Transverse colon (tissue), 4 donors: ENCODE measurements at regions not wholly inside any gene's neighbourhood (a gene's known extent, or its start where the extent isn't known, plus 50 kb on each side); places are given as distances from the start of the nearest gene placed in this dataset.

ENCODE experiments used
- DNase-seq: peaks from one replicate; pipeline ENCODE4 v3.0.0-alpha.2; 2019
- H3K27ac ChIP-seq, 4 donors: fragments of 200-600 bp; sonication (generic); 2 replicates each; pipeline ENCODE4 v1.5.1; 2016 to 2018; ENCODE audit warnings: inconsistent platforms in 4 of 4
- H3K27me3 ChIP-seq: fragments of 200-600 bp; sonication (generic); 2 replicates; pipeline ENCODE4 v1.5.1; 2017; ENCODE audit warnings: inconsistent platforms
- H3K36me3 ChIP-seq, 4 donors: fragments of 200-600 bp; sonication (generic); 2 replicates each; pipeline ENCODE4 v1.5.1; 2017 to 2019; ENCODE audit warnings: inconsistent platforms in 4 of 4
- H3K4me1 ChIP-seq, 4 donors: fragments of 200-600 bp; sonication (generic); 2 replicates each; pipeline ENCODE4 v1.5.1; 2017 to 2020; ENCODE audit warnings: inconsistent platforms in 4 of 4
- H3K4me3 ChIP-seq, 4 donors: fragments of 200-600 bp; sonication (generic); 1 replicate in 1 of 4; 2 replicates in 3 of 4; pipeline versions ENCODE4 v1.5.1 to v1.6.1; 2017 to 2019; ENCODE audit warnings: inconsistent platforms in 4 of 4
- H3K9me3 ChIP-seq, 2 donors: fragments of 200-600 bp; sonication (generic); 2 replicates each; pipeline ENCODE4 v1.5.1; 2017 to 2019; ENCODE audit warnings: inconsistent platforms in 2 of 2
- CTCF ChIP-seq, 5 experiments: fragments of 200-600 bp in 3 of 5; fragments of 450-650 bp in 2 of 5; sonication (generic) in 3 of 5; IDR thresholded peaks; 1 replicate in 2 of 5; 2 replicates in 3 of 5; pipeline ENCODE4 v1.5.1; 2016 to 2017; ENCODE audit warnings: antibody characterized with exemption in 5 of 5, inconsistent platforms in 3 of 5, mild to moderate bottlenecking in 2 of 5, moderate library complexity in 1 of 5
- EP300 ChIP-seq: sonication (generic); formaldehyde crosslinking; IDR thresholded peaks from one replicate; pipeline ENCODE4 v1.6.1; 2017; ENCODE audit warnings: antibody characterized with exemption, low read depth
- POLR2A ChIP-seq: fragments of 450-650 bp; IDR thresholded peaks from one replicate; pipeline ENCODE4 v1.6.1; 2016; ENCODE audit warnings: antibody characterized with exemption, mild to moderate bottlenecking, moderate library complexity
- POLR2AphosphoS5 ChIP-seq, 3 donors: sonication (generic); formaldehyde crosslinking; IDR thresholded peaks; one replicate each; pipeline ENCODE4 v1.6.1; 2016; ENCODE audit warnings: antibody characterized with exemption in 3 of 3
- WGBS, 2 donors: methylation state at CpG; one replicate each; pipeline ENCODE4 v1.1.5; 2018; ENCODE audit warnings: low coverage in 1 of 2; 5-methylcytosine and 5-hydroxymethylcytosine counted together
- in situ Hi-C, 4 donors: fragments of 200-750 bp; cut with MboI; loops; one replicate each; pipeline versions ENCODE4 v1.15.0 to v1.15.1; 2017; ENCODE audit warnings: low sequenced_read_pairs in 3 of 4, low pct_ligation_motif_present in 1 of 4, low pct_unique_long_range_greater_than_20kb in 1 of 4
- intact Hi-C: fragments of 100-400 bp; cut with DNase I; formaldehyde crosslinking; loops from one replicate; pipeline ENCODE4 v1.15.1; 2023; ENCODE audit warnings: low total_unique reads

GRCh38 chr13:65095161-65096082, 2134.7 kb downstream of the PCDH9 start:
- 68 to 70% methylated on average over 9 of the region's 9 CpGs for WGBS, 2 donors
- Histone ChIP-seq H3K27ac (no peak overlapping the region), H3K9me3 (no peaks in the 10 kb centered on the region), H3K36me3 (no peaks in the 10 kb centered on the region), H3K4me1 (no peaks in the 10 kb centered on the region), H3K27me3 (no peaks in the 10 kb centered on the region), H3K4me3 (no peak overlapping the region)
- intact Hi-C loops: no loop called here
- in situ Hi-C loops: no loop called here
- no peak for DNase-seq
- TF ChIP-seq EP300 (no peak), CTCF (IDR thresholded peaks at IDR 0.05) (no peak), POLR2A (no peak), POLR2AphosphoS5 (IDR thresholded peaks at IDR 0.05) (no peak)

- 58 to 72% methylated on average over 3 of the region's 3 CpGs for WGBS, 2 donors
- Histone ChIP-seq H3K4me3 (no peak overlapping the region), H3K27me3 (no peaks in the 10 kb centered on the region), H3K9me3 (no peaks in the 10 kb centered on the region), H3K4me1 (no peaks in the 10 kb centered on the region), H3K36me3 (no peaks in the 10 kb centered on the region), H3K27ac (no peak overlapping the region)
- no peak for DNase-seq
- in situ Hi-C loops (no loop called here), intact Hi-C loops (no loop called here)
- TF ChIP-seq POLR2AphosphoS5 (IDR thresholded peaks at IDR 0.05): no peak
- TF ChIP-seq POLR2A: no peak
- TF ChIP-seq CTCF (IDR thresholded peaks at IDR 0.05): no peak
- TF ChIP-seq EP300: no peak
These were observed 2136.8 kb downstream of the PCDH9 start for GRCh38 chr13:65093357-65093756.

GRCh38 chr13:65091031-65091430, 2139.1 kb downstream of the PCDH9 start:
- WGBS, 2 donors: 49 to 50% methylated on average over 2 of the region's 2 CpGs
- Histone ChIP-seq H3K9me3 (no peaks in the 10 kb centered on the region), H3K4me1 (no peaks in the 10 kb centered on the region), H3K4me3 (no peak overlapping the region), H3K27ac (no peak overlapping the region), H3K27me3 (no peaks in the 10 kb centered on the region), H3K36me3 (no peaks in the 10 kb centered on the region)
- intact Hi-C loops: no loop called here
- TF ChIP-seq EP300 (no peak), CTCF (IDR thresholded peaks at IDR 0.05) (no peak), POLR2AphosphoS5 (IDR thresholded peaks at IDR 0.05) (no peak), POLR2A (no peak)
- in situ Hi-C loops: no loop called here
- DNase-seq: no peak

- no peak overlapping the region for H3K4me3 ChIP-seq
- no peak for TF ChIP-seq POLR2AphosphoS5 (IDR thresholded peaks at IDR 0.05)
- no peak for TF ChIP-seq POLR2A
- TF ChIP-seq CTCF (IDR thresholded peaks at IDR 0.05): no peak
- TF ChIP-seq EP300: no peak
- DNase-seq: no peak
- in situ Hi-C loops (no loop called here), intact Hi-C loops (no loop called here)
- no peaks in the 10 kb centered on the region for H3K27me3 ChIP-seq
- H3K9me3 ChIP-seq: no peaks in the 10 kb centered on the region
- no peaks in the 10 kb centered on the region for H3K36me3 ChIP-seq
- H3K4me1 ChIP-seq: no peaks in the 10 kb centered on the region
- no peak overlapping the region for H3K27ac ChIP-seq
These were observed 2139.9 kb downstream of the PCDH9 start for GRCh38 chr13:65090186-65090585.
